Adrenal gland (tissue), 9 donors: ENCODE measurements at regions not wholly inside any gene's neighbourhood (a gene's known extent, or its start where the extent isn't known, plus 50 kb on each side); places are given as distances from the start of the nearest gene placed in this dataset.

ENCODE experiments used
- DNase-seq, 7 donors: peaks; one replicate each; pipeline ENCODE4 v3.0.0-alpha.2; 2019 to 2020
- H3K27ac ChIP-seq, 5 donors: fragments of 200-600 bp; sonication (generic) in 4 of 5; 1 replicate in 3 of 5; 2 replicates in 2 of 5; pipeline versions ENCODE4 v1.5.1 to v1.8.0; 2016 to 2020; ENCODE audit warnings: mild to moderate bottlenecking in 1 of 5
- H3K27me3 ChIP-seq: fragments of 200-600 bp; 2 replicates; pipeline ENCODE4 v1.8.0; 2021
- H3K36me3 ChIP-seq, 2 donors: fragments of 200-600 bp; replicated peaks in 1 of 2; 1 replicate in 1 of 2; 2 replicates in 1 of 2; pipeline versions ENCODE4 v1.5.1 to v1.8.0; 2018 to 2022
- H3K4me1 ChIP-seq, 2 donors: fragments of 200-600 bp; replicated peaks in 1 of 2; 1 replicate in 1 of 2; 2 replicates in 1 of 2; pipeline versions ENCODE4 v1.5.1 to v1.8.0; 2018 to 2021
- H3K4me3 ChIP-seq, 4 donors: fragments of 200-600 bp; sonication (generic) in 3 of 4; one replicate each; pipeline ENCODE4 v1.5.1; 2016 to 2018
- H3K9me3 ChIP-seq, 3 donors: fragments of 200-600 bp; sonication (generic) in 1 of 3; replicated peaks in 1 of 3; 1 replicate in 2 of 3; 2 replicates in 1 of 3; pipeline versions ENCODE4 v1.5.1 to v1.8.0; 2016 to 2021
- CTCF ChIP-seq, 6 experiments: fragments of 450-650 bp in 4 of 6; fragments of 200-600 bp in 2 of 6; sonication (generic) in 1 of 6; IDR thresholded peaks; 1 replicate in 5 of 6; 2 replicates in 1 of 6; pipeline versions ENCODE4 v1.5.1 to v1.8.0; 2016 to 2021; ENCODE audit warnings: antibody characterized with exemption in 6 of 6, mild to moderate bottlenecking in 2 of 6, moderate library complexity in 1 of 6
- POLR2A ChIP-seq, 2 donors: fragments of 450-650 bp; IDR thresholded peaks; one replicate each; pipeline ENCODE4 v1.6.1; 2017; ENCODE audit warnings: antibody characterized with exemption in 2 of 2, mild to moderate bottlenecking in 2 of 2, moderate library complexity in 1 of 2
- WGBS, 4 donors: extraction: QIAGEN DNeasy Blood & Tissue Kit in 2 of 4; methylation state at CpG; one replicate each; pipeline versions ENCODE4 v1.1.5 to v1.1.7; 2013 to 2017; 5-methylcytosine and 5-hydroxymethylcytosine counted together
- intact Hi-C, 2 donors: fragments of 100-400 bp; cut with DNase I; formaldehyde crosslinking; loops; one replicate each; pipeline versions ENCODE4 v1.14.1 to v1.15.0; 2022 to 2023
- donor health status: healthy with polysubstance abuse.
- donor health status: Bipolar disorder and iron deficiency.
- donor health status: DM: yes; HTN: yes; CAD: no.
- donor health status: DM: no; HTN: no; CAD: no.
- donor health status: DM: no; HTN: no; CAD: no.

GRCh38 chr5:67390935-67391334 lies 194.3 kb upstream of the CD180 start:
- no peak overlapping the region for H3K4me3 ChIP-seq
- no peak for TF ChIP-seq CTCF (IDR thresholded peaks at IDR 0.05)
- no peak for TF ChIP-seq POLR2A (IDR thresholded peaks at IDR 0.05)
- DNase-seq, result no peak
- no peaks in the 10 kb centered on the region for H3K4me1 ChIP-seq
- no peaks in the 10 kb centered on the region for H3K36me3 ChIP-seq
- WGBS, 4 donors, result 68 to 77% (median 71%) methylated on average over 1 of the region's 1 CpG
- H3K27me3 ChIP-seq, result no peaks in the 10 kb centered on the region
- intact Hi-C loops, result no loop called here
- no peak overlapping the region for H3K27ac ChIP-seq
- no peaks in the 10 kb centered on the region for H3K9me3 ChIP-seq

GRCh38 chr5:67383451-67383850 lies 186.9 kb upstream of the CD180 start:
- no peaks in the 10 kb centered on the region for H3K9me3 ChIP-seq
- no peaks in the 10 kb centered on the region for H3K27me3 ChIP-seq
- DNase-seq, result no peak
- H3K4me3 ChIP-seq, result no peak overlapping the region
- H3K27ac ChIP-seq, result no peak overlapping the region
- no peak for TF ChIP-seq CTCF (IDR thresholded peaks at IDR 0.05)
- TF ChIP-seq POLR2A (IDR thresholded peaks at IDR 0.05), result no peak
- intact Hi-C loops, result no loop called here
- H3K36me3 ChIP-seq, result no peaks in the 10 kb centered on the region
- H3K4me1 ChIP-seq, result no peaks in the 10 kb centered on the region

GRCh38 chr5:67381236-67381880 lies 184.8 kb upstream of the CD180 start:
- no peak overlapping the region for H3K4me3 ChIP-seq
- WGBS, 4 donors, result 57 to 74% (median 67%) methylated on average over 2 of the region's 2 CpGs
- intact Hi-C loops, result no loop called here
- no peaks in the 10 kb centered on the region for H3K9me3 ChIP-seq
- no peaks in the 10 kb centered on the region for H3K36me3 ChIP-seq
- DNase-seq, result no peak
- TF ChIP-seq POLR2A (IDR thresholded peaks at IDR 0.05) (no peak), CTCF (IDR thresholded peaks at IDR 0.05) (no peak)
- no peaks in the 10 kb centered on the region for H3K27me3 ChIP-seq
- H3K27ac ChIP-seq, result no peak overlapping the region
- no peaks in the 10 kb centered on the region for H3K4me1 ChIP-seq

- Histone ChIP-seq H3K9me3 (no peaks in the 10 kb centered on the region), H3K27me3 (no peaks in the 10 kb centered on the region), H3K4me1 (no peaks in the 10 kb centered on the region), H3K27ac (no peak overlapping the region), H3K36me3 (no peaks in the 10 kb centered on the region), H3K4me3 (no peak overlapping the region)
- no peak for DNase-seq
- 75 to 96% (median 86%) methylated on average over 1 of the region's 1 CpG for WGBS, 4 donors
- TF ChIP-seq POLR2A (IDR thresholded peaks at IDR 0.05) (no peak), CTCF (IDR thresholded peaks at IDR 0.05) (no peak)
- intact Hi-C loops, result no loop called here
These were observed 183.8 kb upstream of the CD180 start for GRCh38 chr5:67380431-67380830.
